ENCODE measurements at regions not wholly inside any gene's neighbourhood (a gene's known extent, or its start where the extent isn't known, plus 50 kb on each side); places are given as distances from the start of the nearest gene placed in this dataset.

GRCh38 chr18:53862921-53863320, 361.5 kb downstream of the MBD2 start:
- TF ChIP-seq, protein P1, sequence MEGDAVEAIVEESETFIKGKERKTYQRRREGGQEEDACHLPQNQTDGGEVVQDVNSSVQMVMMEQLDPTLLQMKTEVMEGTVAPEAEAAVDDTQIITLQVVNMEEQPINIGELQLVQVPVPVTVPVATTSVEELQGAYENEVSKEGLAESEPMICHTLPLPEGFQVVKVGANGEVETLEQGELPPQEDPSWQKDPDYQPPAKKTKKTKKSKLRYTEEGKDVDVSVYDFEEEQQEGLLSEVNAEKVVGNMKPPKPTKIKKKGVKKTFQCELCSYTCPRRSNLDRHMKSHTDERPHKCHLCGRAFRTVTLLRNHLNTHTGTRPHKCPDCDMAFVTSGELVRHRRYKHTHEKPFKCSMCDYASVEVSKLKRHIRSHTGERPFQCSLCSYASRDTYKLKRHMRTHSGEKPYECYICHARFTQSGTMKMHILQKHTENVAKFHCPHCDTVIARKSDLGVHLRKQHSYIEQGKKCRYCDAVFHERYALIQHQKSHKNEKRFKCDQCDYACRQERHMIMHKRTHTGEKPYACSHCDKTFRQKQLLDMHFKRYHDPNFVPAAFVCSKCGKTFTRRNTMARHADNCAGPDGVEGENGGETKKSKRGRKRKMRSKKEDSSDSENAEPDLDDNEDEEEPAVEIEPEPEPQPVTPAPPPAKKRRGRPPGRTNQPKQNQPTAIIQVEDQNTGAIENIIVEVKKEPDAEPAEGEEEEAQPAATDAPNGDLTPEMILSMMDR (IDR thresholded peaks at IDR 0.05 in 8 of 11, conservative IDR thresholded peaks at IDR 0.05 in 3 of 11) = no peak
- no peak for TF ChIP-seq POLR2A (IDR thresholded peaks at IDR 0.05)

Measured in spleen (tissue), 7 donors.